Middle frontal gyrus (tissue), 1 donor: ENCODE measurements at regions not wholly inside any gene's neighbourhood (a gene's known extent, or its start where the extent isn't known, plus 50 kb on each side); places are given as distances from the start of the nearest gene placed in this dataset.

Experiments
- DNase-seq: peaks from one replicate; pipeline ENCODE4 v3.0.0-alpha.2; 2015; ENCODE audit warnings: low spot score; ENCODE audit errors: extremely low spot score

GRCh38 chr11:33646629-33647028, 54.0 kb downstream of the C11orf91 start:
- DNase-seq, result no peak

GRCh38 chr11:33646168-33646567, 54.5 kb downstream of the C11orf91 start:
- no peak for DNase-seq

- no peak for DNase-seq
Measured at GRCh38 chr11:33645686-33646085, 54.9 kb downstream of the C11orf91 start.

GRCh38 chr11:33643167-33643824, 57.3 kb downstream of the C11orf91 start:
- DNase-seq, result no peak

- no peak for DNase-seq
Measured at GRCh38 chr11:33642461-33643166, 58.0 kb downstream of the C11orf91 start.

- DNase-seq, result no peak
Measured at GRCh38 chr11:33640730-33641371, 59.8 kb downstream of the C11orf91 start.

- no peak for DNase-seq
Measured at GRCh38 chr11:33638608-33639007, 62.0 kb downstream of the C11orf91 start.

- DNase-seq, result no peak
Measured at GRCh38 chr11:33636104-33636503, 64.5 kb downstream of the C11orf91 start.

- peak; percentile 31 for DNase-seq
Measured at GRCh38 chr11:33635161-33635560, 65.5 kb downstream of the C11orf91 start.

GRCh38 chr11:33634291-33634834, 66.3 kb downstream of the C11orf91 start:
- DNase-seq, result no peak

GRCh38 chr11:33633251-33634003, 67.2 kb downstream of the C11orf91 start:
- no peak for DNase-seq

GRCh38 chr11:33631749-33632091, 68.9 kb downstream of the C11orf91 start:
- DNase-seq, result no peak

- DNase-seq, result no peak
Measured at GRCh38 chr11:33630936-33631748, 69.5 kb downstream of the C11orf91 start.

- no peak for DNase-seq
Measured at GRCh38 chr11:33624083-33624482, 76.5 kb downstream of the C11orf91 start.

GRCh38 chr11:33622806-33623205, 77.8 kb downstream of the C11orf91 start:
- no peak for DNase-seq

GRCh38 chr11:33622186-33622585, 78.4 kb downstream of the C11orf91 start:
- no peak for DNase-seq

GRCh38 chr11:33620423-33621171, 80.0 kb downstream of the C11orf91 start:
- DNase-seq, result no peak

GRCh38 chr11:33618956-33619355, 81.7 kb downstream of the C11orf91 start:
- DNase-seq, result peak; percentile 54

GRCh38 chr11:33618351-33618710, 82.3 kb downstream of the C11orf91 start:
- DNase-seq, result no peak

- DNase-seq, result no peak
Measured at GRCh38 chr11:33617672-33618350, 82.8 kb downstream of the C11orf91 start.
